ENCODE measurements at regions not wholly inside any gene's neighbourhood (a gene's known extent, or its start where the extent isn't known, plus 50 kb on each side); places are given as distances from the start of the nearest gene placed in this dataset.

- TF ChIP-seq ZBTB33 (IDR thresholded peaks at IDR 0.05) (no peak), MAX (IDR thresholded peaks at IDR 0.05) (no peak), TAF1 (conservative IDR thresholded peaks at IDR 0.05) (no peak), JUND (IDR thresholded peaks at IDR 0.05) (no peak), YY1 (IDR thresholded peaks at IDR 0.05) (no peak), RXRA (IDR thresholded peaks at IDR 0.05) (no peak), FOXA1 (IDR thresholded peaks at IDR 0.05) (no peak), FOXA2 (IDR thresholded peaks at IDR 0.05) (no peak), RAD21 (IDR thresholded peaks at IDR 0.05) (no peak)
These were observed 83.7 kb upstream of the PRSS16 start (continued) for GRCh38 chr6:27163834-27164233.

DNA sequence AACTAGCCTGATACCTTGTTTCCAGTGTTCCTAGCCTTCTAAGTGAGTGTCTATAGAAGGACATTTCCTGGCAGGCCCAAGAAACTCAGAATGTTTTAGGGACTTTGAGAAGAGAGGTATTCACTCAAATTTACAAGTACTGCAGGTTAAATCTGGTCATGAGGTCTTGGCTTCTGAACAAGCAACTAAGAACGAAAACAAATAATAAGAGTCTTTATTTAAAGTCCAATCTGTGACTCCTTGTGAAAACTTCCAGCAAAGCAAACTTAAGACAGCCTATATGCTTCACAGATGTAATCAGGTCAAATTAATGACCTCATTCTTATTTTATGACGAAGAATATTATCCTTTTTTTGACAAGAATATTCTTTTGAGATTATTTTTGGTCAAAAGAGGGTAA is 79.4 kb upstream of the PRSS16 start:
- Histone ChIP-seq H3K9me3 (ENCODE audit: control insufficient read depth in 4 of 4, low read length in 3 of 4) (no peaks in the 10 kb centered on the region), H3K27me3 (ENCODE audit: control insufficient read depth in 4 of 4, insufficient read depth in 4 of 4, low read length in 3 of 4) (no peaks in the 10 kb centered on the region), H3K36me3 (ENCODE audit: control insufficient read depth in 4 of 4, insufficient read depth in 3 of 4, low read depth in 1 of 4, low read length in 3 of 4) (no peaks in the 10 kb centered on the region), H3K4me1 (ENCODE audit: control insufficient read depth in 4 of 4, insufficient read depth in 4 of 4, low read length in 3 of 4) (no peaks in the 10 kb centered on the region), H3K27ac (ENCODE audit: low read depth in 1 of 2, low read length in 2 of 2) (no peak overlapping the region), H3K4me3 (ENCODE audit: low read depth in 1 of 3, low read length in 3 of 3) (no peak overlapping the region), H3K9ac (ENCODE audit: low read depth in 1 of 2, low read length in 2 of 2) (no peak overlapping the region)
- WGBS, result 72% methylated on average over 2 of the region's 2 CpGs
- no peak for DNase-seq (ENCODE audit: low spot score)
- TF ChIP-seq YY1 (IDR thresholded peaks at IDR 0.05) (no peak), NR2F2 (IDR thresholded peaks at IDR 0.05) (no peak), HNF4A (conservative IDR thresholded peaks at IDR 0.05) (no peak), ZBTB33 (IDR thresholded peaks at IDR 0.05) (no peak), FOXA1 (IDR thresholded peaks at IDR 0.05) (no peak), GABPA (IDR thresholded peaks at IDR 0.05 in 1 of 2, conservative IDR thresholded peaks at IDR 0.05 in 1 of 2) (no peak), RAD21 (IDR thresholded peaks at IDR 0.05) (no peak)
- TF ChIP-seq, protein P1, sequence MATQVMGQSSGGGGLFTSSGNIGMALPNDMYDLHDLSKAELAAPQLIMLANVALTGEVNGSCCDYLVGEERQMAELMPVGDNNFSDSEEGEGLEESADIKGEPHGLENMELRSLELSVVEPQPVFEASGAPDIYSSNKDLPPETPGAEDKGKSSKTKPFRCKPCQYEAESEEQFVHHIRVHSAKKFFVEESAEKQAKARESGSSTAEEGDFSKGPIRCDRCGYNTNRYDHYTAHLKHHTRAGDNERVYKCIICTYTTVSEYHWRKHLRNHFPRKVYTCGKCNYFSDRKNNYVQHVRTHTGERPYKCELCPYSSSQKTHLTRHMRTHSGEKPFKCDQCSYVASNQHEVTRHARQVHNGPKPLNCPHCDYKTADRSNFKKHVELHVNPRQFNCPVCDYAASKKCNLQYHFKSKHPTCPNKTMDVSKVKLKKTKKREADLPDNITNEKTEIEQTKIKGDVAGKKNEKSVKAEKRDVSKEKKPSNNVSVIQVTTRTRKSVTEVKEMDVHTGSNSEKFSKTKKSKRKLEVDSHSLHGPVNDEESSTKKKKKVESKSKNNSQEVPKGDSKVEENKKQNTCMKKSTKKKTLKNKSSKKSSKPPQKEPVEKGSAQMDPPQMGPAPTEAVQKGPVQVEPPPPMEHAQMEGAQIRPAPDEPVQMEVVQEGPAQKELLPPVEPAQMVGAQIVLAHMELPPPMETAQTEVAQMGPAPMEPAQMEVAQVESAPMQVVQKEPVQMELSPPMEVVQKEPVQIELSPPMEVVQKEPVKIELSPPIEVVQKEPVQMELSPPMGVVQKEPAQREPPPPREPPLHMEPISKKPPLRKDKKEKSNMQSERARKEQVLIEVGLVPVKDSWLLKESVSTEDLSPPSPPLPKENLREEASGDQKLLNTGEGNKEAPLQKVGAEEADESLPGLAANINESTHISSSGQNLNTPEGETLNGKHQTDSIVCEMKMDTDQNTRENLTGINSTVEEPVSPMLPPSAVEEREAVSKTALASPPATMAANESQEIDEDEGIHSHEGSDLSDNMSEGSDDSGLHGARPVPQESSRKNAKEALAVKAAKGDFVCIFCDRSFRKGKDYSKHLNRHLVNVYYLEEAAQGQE (IDR thresholded peaks at IDR 0.05), result no peak
- TF ChIP-seq, protein P2, sequence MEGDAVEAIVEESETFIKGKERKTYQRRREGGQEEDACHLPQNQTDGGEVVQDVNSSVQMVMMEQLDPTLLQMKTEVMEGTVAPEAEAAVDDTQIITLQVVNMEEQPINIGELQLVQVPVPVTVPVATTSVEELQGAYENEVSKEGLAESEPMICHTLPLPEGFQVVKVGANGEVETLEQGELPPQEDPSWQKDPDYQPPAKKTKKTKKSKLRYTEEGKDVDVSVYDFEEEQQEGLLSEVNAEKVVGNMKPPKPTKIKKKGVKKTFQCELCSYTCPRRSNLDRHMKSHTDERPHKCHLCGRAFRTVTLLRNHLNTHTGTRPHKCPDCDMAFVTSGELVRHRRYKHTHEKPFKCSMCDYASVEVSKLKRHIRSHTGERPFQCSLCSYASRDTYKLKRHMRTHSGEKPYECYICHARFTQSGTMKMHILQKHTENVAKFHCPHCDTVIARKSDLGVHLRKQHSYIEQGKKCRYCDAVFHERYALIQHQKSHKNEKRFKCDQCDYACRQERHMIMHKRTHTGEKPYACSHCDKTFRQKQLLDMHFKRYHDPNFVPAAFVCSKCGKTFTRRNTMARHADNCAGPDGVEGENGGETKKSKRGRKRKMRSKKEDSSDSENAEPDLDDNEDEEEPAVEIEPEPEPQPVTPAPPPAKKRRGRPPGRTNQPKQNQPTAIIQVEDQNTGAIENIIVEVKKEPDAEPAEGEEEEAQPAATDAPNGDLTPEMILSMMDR (IDR thresholded peaks at IDR 0.05; ENCODE audit: low read depth, low read length, missing input control), result no peak
- TF ChIP-seq, protein P3, sequence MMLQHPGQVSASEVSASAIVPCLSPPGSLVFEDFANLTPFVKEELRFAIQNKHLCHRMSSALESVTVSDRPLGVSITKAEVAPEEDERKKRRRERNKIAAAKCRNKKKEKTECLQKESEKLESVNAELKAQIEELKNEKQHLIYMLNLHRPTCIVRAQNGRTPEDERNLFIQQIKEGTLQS (IDR thresholded peaks at IDR 0.05), result no peak
